ENCODE measurements at regions not wholly inside any gene's neighbourhood (a gene's known extent, or its start where the extent isn't known, plus 50 kb on each side); places are given as distances from the start of the nearest gene placed in this dataset.

GRCh38 chr5:89967771-89968444, 441.6 kb downstream of the CETN3 start:
- ATAC-seq = no peak

GRCh38 chr5:89956838-89957237, 452.7 kb downstream of the CETN3 start:
- 84 to 85% methylated on average over 1 of the region's 1 CpG for WGBS, 2 donors
- TF ChIP-seq POLR2A (IDR thresholded peaks at IDR 0.05) = no peak
- TF ChIP-seq, protein P1, sequence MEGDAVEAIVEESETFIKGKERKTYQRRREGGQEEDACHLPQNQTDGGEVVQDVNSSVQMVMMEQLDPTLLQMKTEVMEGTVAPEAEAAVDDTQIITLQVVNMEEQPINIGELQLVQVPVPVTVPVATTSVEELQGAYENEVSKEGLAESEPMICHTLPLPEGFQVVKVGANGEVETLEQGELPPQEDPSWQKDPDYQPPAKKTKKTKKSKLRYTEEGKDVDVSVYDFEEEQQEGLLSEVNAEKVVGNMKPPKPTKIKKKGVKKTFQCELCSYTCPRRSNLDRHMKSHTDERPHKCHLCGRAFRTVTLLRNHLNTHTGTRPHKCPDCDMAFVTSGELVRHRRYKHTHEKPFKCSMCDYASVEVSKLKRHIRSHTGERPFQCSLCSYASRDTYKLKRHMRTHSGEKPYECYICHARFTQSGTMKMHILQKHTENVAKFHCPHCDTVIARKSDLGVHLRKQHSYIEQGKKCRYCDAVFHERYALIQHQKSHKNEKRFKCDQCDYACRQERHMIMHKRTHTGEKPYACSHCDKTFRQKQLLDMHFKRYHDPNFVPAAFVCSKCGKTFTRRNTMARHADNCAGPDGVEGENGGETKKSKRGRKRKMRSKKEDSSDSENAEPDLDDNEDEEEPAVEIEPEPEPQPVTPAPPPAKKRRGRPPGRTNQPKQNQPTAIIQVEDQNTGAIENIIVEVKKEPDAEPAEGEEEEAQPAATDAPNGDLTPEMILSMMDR (IDR thresholded peaks at IDR 0.05) = no peak
- H3K9me3 ChIP-seq = no peaks in the 10 kb centered on the region

More at GRCh38 chr5:89967771-89968444, 441.6 kb downstream of the CETN3 start:
- H3K27ac ChIP-seq = no peak overlapping the region
- WGBS, 2 donors = 71 to 79% methylated on average over 1 of the region's 1 CpG
- peaks cover 7% of the 10 kb centered on the region for H3K4me1 ChIP-seq
- H3K4me3 ChIP-seq = no peak overlapping the region
- H3K9me3 ChIP-seq = no peaks in the 10 kb centered on the region
- TF ChIP-seq, protein P1 (IDR thresholded peaks at IDR 0.05) = no peak
- no peak for TF ChIP-seq POLR2A (IDR thresholded peaks at IDR 0.05)
- DNase-seq = no peak
- H3K27me3 ChIP-seq = no peaks in the 10 kb centered on the region
- no peaks in the 10 kb centered on the region for H3K36me3 ChIP-seq (replicated peaks in 1 of 2; ENCODE audit: insufficient read depth in 1 of 2, low read depth in 2 of 2)
- intact Hi-C loops (cut with DNase I) = no loop called here

DNA sequence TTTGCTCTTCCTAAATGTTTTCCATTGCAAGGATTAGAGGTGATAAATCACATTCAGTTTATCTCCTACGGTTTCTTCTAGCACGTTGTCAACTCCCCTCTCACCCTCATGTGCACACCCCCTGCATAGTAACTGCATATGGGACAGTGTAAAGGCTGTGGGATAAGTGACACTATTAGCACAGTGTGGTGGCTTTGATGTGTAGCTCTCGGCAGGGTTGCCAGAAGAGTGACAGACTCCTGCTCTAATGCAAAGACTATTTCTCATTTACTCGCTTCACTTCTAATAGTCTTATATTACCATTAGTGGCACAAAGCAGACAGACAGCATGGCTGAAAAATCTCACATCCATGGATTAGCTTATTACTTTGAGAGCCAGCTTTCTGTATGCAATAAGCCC, 454.6 kb downstream of the CETN3 start:
- H3K4me3 ChIP-seq = no peak overlapping the region
- H3K27ac ChIP-seq = no peak overlapping the region
- H3K4me1 ChIP-seq = no peaks in the 10 kb centered on the region
- no peaks in the 10 kb centered on the region for H3K9me3 ChIP-seq
- intact Hi-C loops (cut with DNase I) = no loop called here
- no peaks in the 10 kb centered on the region for H3K27me3 ChIP-seq
- WGBS, 2 donors = 66 to 71% methylated on average over 4 of the region's 4 CpGs
- DNase-seq (no peak), ATAC-seq (no peak)
- TF ChIP-seq, protein P1 (IDR thresholded peaks at IDR 0.05) = no peak
- no peak for TF ChIP-seq POLR2A (IDR thresholded peaks at IDR 0.05)
- H3K36me3 ChIP-seq (replicated peaks in 1 of 2; ENCODE audit: insufficient read depth in 1 of 2, low read depth in 2 of 2) = no peaks in the 10 kb centered on the region

More at GRCh38 chr5:89956838-89957237, 452.7 kb downstream of the CETN3 start:
- intact Hi-C loops (cut with DNase I) = no loop called here
- ATAC-seq (no peak), DNase-seq (no peak)
- no peak overlapping the region for H3K4me3 ChIP-seq
- H3K27me3 ChIP-seq = no peaks in the 10 kb centered on the region
- no peaks in the 10 kb centered on the region for H3K36me3 ChIP-seq (replicated peaks in 1 of 2; ENCODE audit: insufficient read depth in 1 of 2, low read depth in 2 of 2)
- no peaks in the 10 kb centered on the region for H3K4me1 ChIP-seq
- H3K27ac ChIP-seq = no peak overlapping the region

- ATAC-seq = no peak
- Histone ChIP-seq H3K9me3 (no peaks in the 10 kb centered on the region), H3K27ac (no peak overlapping the region), H3K4me1 (no peaks in the 10 kb centered on the region), H3K27me3 (no peaks in the 10 kb centered on the region), H3K36me3 (replicated peaks in 1 of 2; ENCODE audit: insufficient read depth in 1 of 2, low read depth in 2 of 2) (no peaks in the 10 kb centered on the region), H3K4me3 (no peak overlapping the region)
- intact Hi-C loops (cut with DNase I) = no loop called here
- no peak for DNase-seq
- TF ChIP-seq, protein P1 (IDR thresholded peaks at IDR 0.05) = no peak
- TF ChIP-seq POLR2A (IDR thresholded peaks at IDR 0.05) = no peak
- 57 to 61% methylated on average over 2 of the region's 2 CpGs for WGBS, 2 donors
These were observed 457.7 kb downstream of the CETN3 start for GRCh38 chr5:89951876-89952275.

GRCh38 chr5:89950234-89950633, 459.3 kb downstream of the CETN3 start:
- no peaks in the 10 kb centered on the region for H3K36me3 ChIP-seq (replicated peaks in 1 of 2; ENCODE audit: insufficient read depth in 1 of 2, low read depth in 2 of 2)

More at GRCh38 chr5:89950234-89950633, 459.3 kb downstream of the CETN3 start:
- WGBS, 2 donors = 29 to 41% methylated on average over 1 of the region's 1 CpG
- no peak overlapping the region for H3K27ac ChIP-seq
- no peaks in the 10 kb centered on the region for H3K9me3 ChIP-seq
- intact Hi-C loops (cut with DNase I) = no loop called here
- no peak overlapping the region for H3K4me3 ChIP-seq
- DNase-seq (no peak), ATAC-seq (no peak)
- H3K4me1 ChIP-seq = no peaks in the 10 kb centered on the region
- no peaks in the 10 kb centered on the region for H3K27me3 ChIP-seq
- TF ChIP-seq, protein P1 (IDR thresholded peaks at IDR 0.05) = no peak
- no peak for TF ChIP-seq POLR2A (IDR thresholded peaks at IDR 0.05)
